NCI-H1930 (cell line): ENCODE measurements at regions not wholly inside any gene's neighbourhood (a gene's known extent, or its start where the extent isn't known, plus 50 kb on each side); places are given as distances from the start of the nearest gene placed in this dataset.
A peak's percentile ranks its signal among the peaks of the same experiment; 100 is the strongest.
"Not testable (repeated sequence)": the region's sequence is repeated elsewhere in the genome, so short reads cannot be mapped to it uniquely, and the experiment has no call there.

Source experiments
- DNase-seq, 2 experiments: peaks; one replicate each; lab custom pipeline; 2025; lab: John Stamatoyannopoulos, UW

DNA sequence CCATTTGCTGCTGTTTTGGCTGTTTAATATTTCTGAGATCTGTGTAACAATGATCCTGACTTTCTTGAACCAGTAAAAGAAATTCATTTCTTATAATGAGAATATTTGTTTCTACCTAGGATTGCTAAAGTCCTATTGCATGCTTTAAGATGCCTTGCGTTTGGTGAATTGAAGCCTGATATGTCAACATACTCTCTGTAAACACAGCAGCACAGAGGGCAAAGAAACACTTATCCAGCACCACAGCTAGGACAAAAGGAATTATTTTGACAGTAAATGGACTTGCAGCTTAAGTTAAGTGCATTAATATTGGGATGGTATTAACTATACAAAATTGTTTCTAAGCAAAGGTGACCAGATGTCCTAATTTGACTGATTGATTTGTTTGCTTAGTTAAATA lies 2031.2 kb upstream of the CDH6 start:
- DNase-seq = peak; percentile 54 to 57

DNA sequence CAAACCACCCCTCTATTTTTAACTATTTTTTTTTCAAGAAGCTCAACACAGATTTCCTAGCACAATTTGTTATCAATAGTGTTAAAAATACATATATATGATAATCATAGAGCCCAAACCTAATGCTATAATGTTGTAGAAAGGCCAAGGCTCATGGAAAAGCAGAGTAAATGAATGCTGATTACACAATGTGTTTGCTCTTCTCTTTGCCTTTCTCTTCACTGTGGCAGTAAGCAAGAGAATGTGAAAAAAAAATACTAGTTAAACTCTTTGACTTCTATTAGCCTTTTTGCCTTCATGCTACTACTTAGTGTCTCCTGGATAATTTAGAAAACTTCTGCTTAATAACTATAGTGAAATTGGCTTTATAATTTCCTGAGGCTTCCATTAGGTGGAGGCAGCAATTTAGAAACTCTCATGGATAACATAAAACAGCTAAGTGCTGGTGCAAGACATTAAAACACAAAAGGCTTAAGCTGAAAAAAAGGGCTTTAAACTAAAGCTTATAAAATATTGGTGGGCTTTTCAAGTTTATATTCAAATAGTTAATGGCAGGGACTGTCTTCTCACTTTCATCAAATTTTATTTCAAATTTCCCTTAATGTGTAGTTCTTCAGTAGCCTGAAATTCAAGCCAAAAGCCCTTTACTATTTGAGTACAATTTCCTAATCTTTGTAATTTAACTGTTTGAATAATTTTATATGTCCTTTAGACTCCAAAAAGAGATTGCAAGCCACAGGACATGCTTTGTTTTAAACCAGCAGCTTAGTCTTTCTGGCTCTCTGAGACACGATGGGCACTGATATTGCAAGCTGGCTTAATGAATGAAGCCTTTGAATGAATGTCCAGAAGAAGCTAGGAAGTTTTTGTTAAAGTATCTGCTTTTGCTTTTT lies 2031.8 kb upstream of the CDH6 start:
- DNase-seq = peak in 1 of 2 experiments; percentile 27

DNA sequence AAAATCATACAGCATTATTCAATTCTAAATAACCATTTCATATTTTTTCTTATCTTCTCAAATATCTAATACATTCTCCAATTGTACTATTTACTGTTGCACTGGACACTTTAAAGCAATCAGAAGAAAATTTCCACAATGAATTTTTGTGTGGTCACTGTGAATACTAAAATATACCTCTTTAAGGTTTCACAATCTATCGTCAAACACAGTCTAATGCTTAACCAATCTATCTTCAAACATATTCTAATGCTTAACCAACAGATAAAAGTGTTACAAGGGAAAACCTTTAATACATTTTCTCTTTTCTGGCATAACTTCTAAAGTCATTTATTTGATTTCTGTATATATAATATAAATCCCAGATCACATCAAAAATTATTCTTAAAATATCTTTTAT lies 2035.5 kb upstream of the CDH6 start:
- DNase-seq = no peak

- no peak for DNase-seq
These were observed 2042.6 kb upstream of the CDH6 start for GRCh38 chr5:29150840-29151239.

DNA sequence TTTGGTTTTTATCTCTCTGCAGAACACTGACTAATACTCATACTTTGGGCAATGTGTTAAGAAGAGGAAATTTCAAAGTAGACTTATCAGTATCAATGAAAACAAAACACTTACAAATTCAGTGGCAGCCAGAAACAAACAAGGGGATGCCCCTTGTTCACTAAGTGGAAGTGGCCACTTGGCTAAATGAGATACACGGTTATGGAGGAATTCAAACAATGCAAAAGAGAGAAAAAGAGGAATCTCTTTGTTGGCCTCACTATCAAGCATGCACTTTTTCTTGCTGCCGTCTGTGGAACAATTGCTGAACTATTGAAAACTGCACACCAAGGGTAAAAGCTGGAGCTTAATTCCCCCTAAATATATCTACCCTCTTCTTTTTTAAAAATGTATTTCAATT lies 2044.9 kb upstream of the CDH6 start:
- DNase-seq = no peak

GRCh38 chr5:29148073-29148472 lies 2045.4 kb upstream of the CDH6 start:
- no peak for DNase-seq

GRCh38 chr5:29143266-29143665 lies 2050.2 kb upstream of the CDH6 start:
- DNase-seq = no peak

DNA sequence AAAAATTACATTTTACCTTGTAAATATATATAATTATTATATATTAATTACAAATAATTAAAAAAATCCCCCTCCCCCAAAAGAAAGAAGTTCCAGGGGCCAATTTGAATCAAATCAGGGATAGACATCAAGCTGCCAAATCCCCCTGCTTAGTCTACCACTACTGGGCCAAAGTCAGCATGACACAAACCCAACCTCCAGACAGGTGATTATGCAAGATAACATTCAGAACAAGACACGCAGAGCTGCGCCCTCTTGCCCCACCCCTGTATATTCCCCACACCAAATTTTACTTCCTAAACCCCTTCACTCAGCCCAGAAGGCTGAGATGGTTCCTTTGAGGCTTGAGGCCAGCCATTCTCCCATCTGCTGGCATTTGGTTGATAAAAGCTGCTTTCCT lies 2059.1 kb upstream of the CDH6 start:
- no peak for DNase-seq

GRCh38 chr5:29131285-29131684 lies 2062.2 kb upstream of the CDH6 start:
- peak; percentile 80 to 86 for DNase-seq

DNA sequence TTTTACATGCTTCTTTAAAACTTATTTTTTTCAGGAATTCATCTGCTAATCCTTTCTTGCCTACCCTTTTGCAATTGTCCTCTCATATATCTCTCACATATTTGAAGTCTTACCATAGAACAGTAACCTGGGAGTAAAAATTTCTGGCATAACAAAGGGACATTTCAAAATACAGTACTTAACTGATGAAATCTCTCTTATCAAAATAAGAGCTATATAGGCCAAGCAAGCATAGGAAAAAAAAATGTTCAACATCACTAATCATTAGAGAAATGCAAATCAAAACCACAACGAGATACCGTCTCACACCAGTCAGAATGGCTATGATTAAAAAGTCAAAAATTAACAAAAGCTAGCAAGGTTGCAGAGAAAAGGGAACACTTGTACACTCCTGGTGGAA lies 2062.7 kb upstream of the CDH6 start:
- peak in 1 of 2 experiments; percentile 62 for DNase-seq

- DNase-seq = not testable (repeated sequence)
These were observed 2065.8 kb upstream of the CDH6 start for GRCh38 chr5:29127524-29128156.

DNA sequence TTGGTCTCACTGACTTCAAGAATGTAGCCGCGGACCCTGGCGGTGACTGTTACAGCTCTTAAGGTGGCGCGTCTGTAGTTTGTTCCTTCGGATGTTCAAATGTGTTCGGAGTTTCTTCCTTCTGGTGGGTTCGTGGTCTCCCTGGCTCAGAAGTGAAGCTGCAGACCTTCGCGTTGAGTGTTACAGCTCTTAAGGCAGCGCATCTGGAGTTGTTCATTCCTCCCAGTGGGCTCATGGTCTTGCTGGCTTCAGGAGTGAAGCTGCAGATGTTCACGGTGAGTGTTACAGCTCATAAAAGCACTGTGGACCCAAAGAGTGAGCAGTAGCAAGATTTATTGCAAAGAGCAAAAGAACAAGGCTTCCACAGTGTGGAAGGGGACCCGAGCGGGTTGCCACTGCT lies 2067.0 kb upstream of the CDH6 start:
- DNase-seq = not testable (repeated sequence)

GRCh38 chr5:29122306-29122705 lies 2071.2 kb upstream of the CDH6 start:
- DNase-seq = peak in 1 of 2 experiments; percentile 15

- no peak for DNase-seq
These were observed 2076.0 kb upstream of the CDH9 start for GRCh38 chr5:29114331-29114768.

DNA sequence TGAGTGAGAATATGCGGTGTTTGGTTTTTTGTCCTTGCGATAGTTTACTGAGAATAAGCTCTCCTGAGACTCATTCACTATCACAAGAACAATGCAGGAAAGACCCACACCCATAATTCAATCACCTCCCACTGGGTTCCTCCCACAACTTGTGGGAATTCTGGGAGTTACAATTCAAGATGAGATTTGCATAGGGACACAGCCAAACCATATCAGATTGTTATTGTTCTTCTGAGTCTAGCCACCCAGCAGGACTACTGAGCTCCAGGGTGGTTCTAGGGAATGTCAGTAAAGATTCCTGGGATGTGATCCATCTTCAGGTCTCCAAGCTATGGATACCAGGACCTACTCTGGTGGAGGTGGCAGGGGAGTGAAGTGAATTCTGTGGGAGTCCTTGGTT lies 2075.1 kb upstream of the CDH9 start:
- no peak for DNase-seq

GRCh38 chr5:29099585-29099984 lies 2061.2 kb upstream of the CDH9 start:
- no peak for DNase-seq

GRCh38 chr5:29089591-29090130 lies 2051.3 kb upstream of the CDH9 start:
- DNase-seq = no peak

- DNase-seq = no peak
These were observed 2046.8 kb upstream of the CDH9 start for GRCh38 chr5:29085142-29085541.

GRCh38 chr5:29079771-29080170 lies 2041.4 kb upstream of the CDH9 start:
- no peak for DNase-seq

- DNase-seq = no peak
These were observed 2039.1 kb upstream of the CDH9 start for GRCh38 chr5:29077451-29077850.

DNA sequence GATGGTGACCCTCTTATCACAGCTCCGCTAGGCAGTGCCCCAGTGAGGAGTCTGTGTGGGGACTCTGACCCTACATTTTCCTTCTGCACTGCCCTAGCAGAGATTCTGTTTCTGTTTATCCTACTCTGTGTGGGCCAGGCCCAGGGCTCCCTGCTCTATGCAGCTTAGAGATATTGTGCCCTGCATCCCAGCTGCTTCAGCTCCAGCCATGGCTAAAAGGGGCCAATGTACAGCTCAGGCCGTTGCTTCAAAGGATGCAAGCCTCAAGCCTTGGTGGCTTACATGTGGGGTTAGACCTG lies 2030.7 kb upstream of the CDH9 start:
- DNase-seq = no peak

GRCh38 chr5:29061381-29061780 lies 2023.0 kb upstream of the CDH9 start:
- no peak for DNase-seq

- DNase-seq = no peak
These were observed 2016.3 kb upstream of the CDH9 start for GRCh38 chr5:29054694-29055093.
